ENCODE measurements at regions not wholly inside any gene's neighbourhood (a gene's known extent, or its start where the extent isn't known, plus 50 kb on each side); places are given as distances from the start of the nearest gene placed in this dataset.

DNA sequence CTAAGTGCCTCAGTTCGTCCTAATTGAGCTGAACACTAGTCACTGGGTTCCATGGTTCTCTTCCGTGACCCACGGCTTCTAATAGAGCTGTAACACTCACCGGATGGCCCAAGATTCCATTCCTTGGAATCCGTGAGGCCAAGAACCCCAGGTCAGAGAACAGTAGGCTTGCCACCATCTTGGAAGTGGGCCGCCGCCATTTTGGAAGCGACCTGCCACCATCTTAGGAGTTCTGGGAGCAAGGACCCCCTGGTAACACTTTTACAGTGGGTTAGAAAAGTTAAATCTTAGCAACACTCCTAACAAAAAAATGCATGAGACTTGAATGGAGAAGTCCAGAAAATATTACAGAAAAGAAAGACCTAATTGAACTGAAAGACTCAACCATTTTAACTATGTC lies 84.5 kb downstream of the TMEM18 start:
- no peak for ATAC-seq
- no peak for TF ChIP-seq ZNF70 (CRISPR knock-in tag; IDR thresholded peaks at IDR 0.05)
- TF ChIP-seq ZFP30 (CRISPR knock-in tag; IDR thresholded peaks at IDR 0.05) = no peak
- TF ChIP-seq, protein P1, sequence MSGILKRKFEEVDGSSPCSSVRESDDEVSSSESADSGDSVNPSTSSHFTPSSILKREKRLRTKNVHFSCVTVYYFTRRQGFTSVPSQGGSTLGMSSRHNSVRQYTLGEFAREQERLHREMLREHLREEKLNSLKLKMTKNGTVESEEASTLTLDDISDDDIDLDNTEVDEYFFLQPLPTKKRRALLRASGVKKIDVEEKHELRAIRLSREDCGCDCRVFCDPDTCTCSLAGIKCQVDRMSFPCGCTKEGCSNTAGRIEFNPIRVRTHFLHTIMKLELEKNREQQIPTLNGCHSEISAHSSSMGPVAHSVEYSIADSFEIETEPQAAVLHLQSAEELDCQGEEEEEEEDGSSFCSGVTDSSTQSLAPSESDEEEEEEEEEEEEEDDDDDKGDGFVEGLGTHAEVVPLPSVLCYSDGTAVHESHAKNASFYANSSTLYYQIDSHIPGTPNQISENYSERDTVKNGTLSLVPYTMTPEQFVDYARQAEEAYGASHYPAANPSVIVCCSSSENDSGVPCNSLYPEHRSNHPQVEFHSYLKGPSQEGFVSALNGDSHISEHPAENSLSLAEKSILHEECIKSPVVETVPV (CRISPR knock-in tag; IDR thresholded peaks at IDR 0.05) = no peak
- no peak for TF ChIP-seq PPARA (CRISPR knock-in tag; IDR thresholded peaks at IDR 0.05; ENCODE audit: borderline replicate concordance)
- TF ChIP-seq TOX (CRISPR knock-in tag; IDR thresholded peaks at IDR 0.05; ENCODE audit: borderline replicate concordance) = no peak
- no peak for TF ChIP-seq ZFP3 (CRISPR knock-in tag; IDR thresholded peaks at IDR 0.05)
- no peak for TF ChIP-seq OSR1 (CRISPR knock-in tag; IDR thresholded peaks at IDR 0.05)
- TF ChIP-seq GLIS3 (CRISPR knock-in tag; IDR thresholded peaks at IDR 0.05) = no peak
- TF ChIP-seq ISL1 (CRISPR knock-in tag; IDR thresholded peaks at IDR 0.05) = no peak
- no peak for TF ChIP-seq TCF4 (CRISPR knock-in tag; IDR thresholded peaks at IDR 0.05; ENCODE audit: borderline replicate concordance)
- TF ChIP-seq, protein P2, sequence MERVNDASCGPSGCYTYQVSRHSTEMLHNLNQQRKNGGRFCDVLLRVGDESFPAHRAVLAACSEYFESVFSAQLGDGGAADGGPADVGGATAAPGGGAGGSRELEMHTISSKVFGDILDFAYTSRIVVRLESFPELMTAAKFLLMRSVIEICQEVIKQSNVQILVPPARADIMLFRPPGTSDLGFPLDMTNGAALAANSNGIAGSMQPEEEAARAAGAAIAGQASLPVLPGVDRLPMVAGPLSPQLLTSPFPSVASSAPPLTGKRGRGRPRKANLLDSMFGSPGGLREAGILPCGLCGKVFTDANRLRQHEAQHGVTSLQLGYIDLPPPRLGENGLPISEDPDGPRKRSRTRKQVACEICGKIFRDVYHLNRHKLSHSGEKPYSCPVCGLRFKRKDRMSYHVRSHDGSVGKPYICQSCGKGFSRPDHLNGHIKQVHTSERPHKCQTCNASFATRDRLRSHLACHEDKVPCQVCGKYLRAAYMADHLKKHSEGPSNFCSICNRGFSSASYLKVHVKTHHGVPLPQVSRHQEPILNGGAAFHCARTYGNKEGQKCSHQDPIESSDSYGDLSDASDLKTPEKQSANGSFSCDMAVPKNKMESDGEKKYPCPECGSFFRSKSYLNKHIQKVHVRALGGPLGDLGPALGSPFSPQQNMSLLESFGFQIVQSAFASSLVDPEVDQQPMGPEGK (CRISPR knock-in tag; IDR thresholded peaks at IDR 0.05; ENCODE audit: borderline replicate concordance) = no peak
- TF ChIP-seq, protein P3, sequence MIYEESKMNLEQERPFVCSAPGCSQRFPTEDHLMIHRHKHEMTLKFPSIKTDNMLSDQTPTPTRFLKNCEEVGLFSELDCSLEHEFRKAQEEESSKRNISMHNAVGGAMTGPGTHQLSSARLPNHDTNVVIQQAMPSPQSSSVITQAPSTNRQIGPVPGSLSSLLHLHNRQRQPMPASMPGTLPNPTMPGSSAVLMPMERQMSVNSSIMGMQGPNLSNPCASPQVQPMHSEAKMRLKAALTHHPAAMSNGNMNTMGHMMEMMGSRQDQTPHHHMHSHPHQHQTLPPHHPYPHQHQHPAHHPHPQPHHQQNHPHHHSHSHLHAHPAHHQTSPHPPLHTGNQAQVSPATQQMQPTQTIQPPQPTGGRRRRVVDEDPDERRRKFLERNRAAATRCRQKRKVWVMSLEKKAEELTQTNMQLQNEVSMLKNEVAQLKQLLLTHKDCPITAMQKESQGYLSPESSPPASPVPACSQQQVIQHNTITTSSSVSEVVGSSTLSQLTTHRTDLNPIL (CRISPR knock-in tag; IDR thresholded peaks at IDR 0.05; ENCODE audit: low read depth) = no peak
- no peak for TF ChIP-seq RARB (CRISPR knock-in tag; IDR thresholded peaks at IDR 0.05)
- no peak for TF ChIP-seq BACH2 (CRISPR knock-in tag; IDR thresholded peaks at IDR 0.05; ENCODE audit: borderline replicate concordance)
- no peak for TF ChIP-seq POU6F1 (CRISPR knock-in tag; IDR thresholded peaks at IDR 0.05; ENCODE audit: borderline replicate concordance, low read depth)
- TF ChIP-seq ESRRG (CRISPR knock-in tag; IDR thresholded peaks at IDR 0.05) = no peak
- TF ChIP-seq ZNF565 (CRISPR knock-in tag; conservative IDR thresholded peaks at IDR 0.05; ENCODE audit: low read depth) = no peak
- no peak for TF ChIP-seq SNAI2 (CRISPR knock-in tag; IDR thresholded peaks at IDR 0.05)
- no peak for TF ChIP-seq ZNF8 (CRISPR knock-in tag; IDR thresholded peaks at IDR 0.05)

- TF ChIP-seq ESRRG (CRISPR knock-in tag; IDR thresholded peaks at IDR 0.05) = no peak
- TF ChIP-seq CSDC2 (CRISPR knock-in tag; IDR thresholded peaks at IDR 0.05) = no peak
- TF ChIP-seq TCF4 (CRISPR knock-in tag; IDR thresholded peaks at IDR 0.05; ENCODE audit: borderline replicate concordance) = no peak
- no peak for TF ChIP-seq RARB (CRISPR knock-in tag; IDR thresholded peaks at IDR 0.05)
- TF ChIP-seq, protein P1 (CRISPR knock-in tag; IDR thresholded peaks at IDR 0.05) = no peak
- no peak for TF ChIP-seq ZC3H10 (CRISPR knock-in tag; IDR thresholded peaks at IDR 0.05)
- TF ChIP-seq, protein P3 (CRISPR knock-in tag; IDR thresholded peaks at IDR 0.05; ENCODE audit: low read depth) = no peak
- no peak for TF ChIP-seq PPARA (CRISPR knock-in tag; IDR thresholded peaks at IDR 0.05; ENCODE audit: borderline replicate concordance)
- no peak for TF ChIP-seq OSR1 (CRISPR knock-in tag; IDR thresholded peaks at IDR 0.05)
- TF ChIP-seq ARNTL (CRISPR knock-in tag; IDR thresholded peaks at IDR 0.05; ENCODE audit: borderline replicate concordance, low read depth) = no peak
- ATAC-seq = no peak
These were observed 86.7 kb downstream of the TMEM18 start for GRCh38 chr2:590214-591175.
